GM12892 (cell line): ENCODE measurements at regions not wholly inside any gene's neighbourhood (a gene's known extent, or its start where the extent isn't known, plus 50 kb on each side); places are given as distances from the start of the nearest gene placed in this dataset.

Experiments
- POLR2A ChIP-seq: IDR thresholded peaks from 2 replicates; pipeline ENCODE4 v1.6.1; 2011; ENCODE audit warnings: low read depth, low read length, control low read depth
- POLR2AphosphoS5 ChIP-seq: IDR thresholded peaks from 2 replicates; pipeline ENCODE4 v1.6.1; 2011; ENCODE audit warnings: low read depth, low read length, control low read depth
- TAF1 ChIP-seq: IDR thresholded peaks from 2 replicates; pipeline ENCODE4 v1.6.1; 2011; ENCODE audit warnings: low read depth, mild to moderate bottlenecking, control low read depth, low read length, borderline replicate concordance

DNA sequence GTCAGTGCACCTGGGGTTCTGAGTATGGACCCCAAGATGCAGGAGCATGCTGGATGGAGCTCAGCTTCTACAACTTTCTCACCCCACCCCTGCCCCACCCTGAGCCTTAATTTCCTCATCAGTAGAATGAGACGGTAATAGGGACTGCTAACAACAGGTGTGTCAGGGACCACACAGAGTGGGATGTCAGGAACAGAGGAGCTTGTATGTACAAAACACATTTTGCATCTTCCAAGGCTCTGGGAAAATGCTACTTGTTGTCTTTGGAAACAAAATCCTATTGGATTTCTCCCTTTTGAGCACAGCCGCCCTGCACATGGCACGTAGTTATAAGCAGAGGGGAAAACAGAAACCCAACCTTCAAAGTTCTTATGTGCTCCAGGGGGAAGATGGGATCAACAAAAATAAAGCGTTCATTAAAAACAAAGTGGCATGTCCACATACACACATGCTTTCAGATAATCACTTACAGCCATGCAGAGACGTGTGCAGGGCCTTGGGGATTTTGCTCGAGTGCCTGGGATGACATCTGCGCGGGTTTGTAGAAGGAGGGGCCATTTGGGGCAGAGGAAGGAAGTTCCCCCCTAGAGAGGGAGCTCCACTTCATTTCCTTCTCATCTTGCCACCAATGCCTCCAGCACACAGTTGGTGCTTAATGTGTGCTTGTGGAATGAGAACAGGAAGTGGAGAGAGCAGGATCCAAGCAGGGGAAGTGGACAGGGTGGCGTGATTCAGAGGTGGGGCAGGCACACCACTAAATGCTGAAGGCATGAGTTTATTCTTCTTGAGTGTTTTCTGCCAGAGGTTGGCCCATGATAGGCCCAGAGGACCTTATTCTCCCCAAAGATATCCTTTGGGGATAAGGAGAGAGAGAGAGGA, 138.9 kb downstream of the SMIM20 start:
- no peak for TF ChIP-seq POLR2A
- no peak for TF ChIP-seq POLR2AphosphoS5
- no peak for TF ChIP-seq TAF1
